Activated T-cell treated with anti-CD3 and anti-CD28 coated beads, Interleukin-2, amount 50 U/mL, for 24 hours (primary cell): ENCODE measurements at regions not wholly inside any gene's neighbourhood (a gene's known extent, or its start where the extent isn't known, plus 50 kb on each side); places are given as distances from the start of the nearest gene placed in this dataset.

ENCODE experiments used
- DNase-seq: peaks from one replicate; pipeline ENCODE4 v3.0.0-alpha.2; 2020
- H3K27ac Mint-ChIP-seq: 2 replicates; pipeline ENCODE4 v1.8.0; 2020; ENCODE audit warnings: mild to moderate bottlenecking, mixed read lengths
- H3K27me3 Mint-ChIP-seq: 2 replicates; pipeline ENCODE4 v1.8.0; 2020; ENCODE audit warnings: mixed read lengths
- H3K36me3 Mint-ChIP-seq: 2 replicates; pipeline ENCODE4 v1.8.0; 2020; ENCODE audit warnings: low read depth, mixed read lengths
- H3K4me1 Mint-ChIP-seq: 2 replicates; pipeline ENCODE4 v1.8.0; 2020; ENCODE audit warnings: low read depth, mixed read lengths
- H3K4me3 Mint-ChIP-seq: 2 replicates; pipeline ENCODE4 v1.8.0; 2020; ENCODE audit warnings: mild to moderate bottlenecking, moderate library complexity, mixed read lengths
- H3K9me3 Mint-ChIP-seq: 2 replicates; pipeline ENCODE4 v1.8.0; 2020; ENCODE audit warnings: mixed read lengths

DNA sequence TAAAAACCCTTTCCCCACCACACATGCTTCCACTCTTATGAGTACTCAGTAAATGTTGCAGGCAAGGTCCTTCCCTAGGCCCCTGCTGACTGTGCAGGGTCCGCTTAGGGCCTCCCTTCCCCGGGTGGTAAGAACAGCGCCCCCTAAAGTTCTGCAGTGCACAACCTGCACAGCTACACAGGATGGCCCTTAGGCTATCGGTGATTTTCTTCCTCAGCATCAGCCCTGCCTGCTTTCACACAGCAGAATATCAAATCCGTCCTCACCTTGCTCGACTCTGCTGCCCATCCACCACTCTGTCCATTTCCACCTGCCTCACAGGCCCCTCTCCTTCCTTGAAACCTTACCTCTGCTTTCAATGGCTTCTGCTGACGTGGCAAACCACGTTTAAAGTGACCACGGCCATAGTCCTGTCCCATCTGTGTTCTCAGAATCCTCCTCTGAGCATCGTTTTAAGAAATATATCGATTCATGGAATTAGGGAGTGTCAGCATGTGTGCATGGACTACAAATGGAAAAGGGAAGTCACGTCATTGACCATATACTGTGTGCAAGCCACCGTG, 51.4 kb upstream of the TMEM132E start:
- H3K4me1 Mint-ChIP-seq, result no peaks in the 10 kb centered on the region
- DNase-seq, result no peak
- no peaks in the 10 kb centered on the region for H3K36me3 Mint-ChIP-seq
- H3K27me3 Mint-ChIP-seq, result peaks cover 41% of the 10 kb centered on the region
- no peak overlapping the region for H3K27ac Mint-ChIP-seq
- H3K9me3 Mint-ChIP-seq, result no peaks in the 10 kb centered on the region
- H3K4me3 Mint-ChIP-seq, result no peak overlapping the region

DNA sequence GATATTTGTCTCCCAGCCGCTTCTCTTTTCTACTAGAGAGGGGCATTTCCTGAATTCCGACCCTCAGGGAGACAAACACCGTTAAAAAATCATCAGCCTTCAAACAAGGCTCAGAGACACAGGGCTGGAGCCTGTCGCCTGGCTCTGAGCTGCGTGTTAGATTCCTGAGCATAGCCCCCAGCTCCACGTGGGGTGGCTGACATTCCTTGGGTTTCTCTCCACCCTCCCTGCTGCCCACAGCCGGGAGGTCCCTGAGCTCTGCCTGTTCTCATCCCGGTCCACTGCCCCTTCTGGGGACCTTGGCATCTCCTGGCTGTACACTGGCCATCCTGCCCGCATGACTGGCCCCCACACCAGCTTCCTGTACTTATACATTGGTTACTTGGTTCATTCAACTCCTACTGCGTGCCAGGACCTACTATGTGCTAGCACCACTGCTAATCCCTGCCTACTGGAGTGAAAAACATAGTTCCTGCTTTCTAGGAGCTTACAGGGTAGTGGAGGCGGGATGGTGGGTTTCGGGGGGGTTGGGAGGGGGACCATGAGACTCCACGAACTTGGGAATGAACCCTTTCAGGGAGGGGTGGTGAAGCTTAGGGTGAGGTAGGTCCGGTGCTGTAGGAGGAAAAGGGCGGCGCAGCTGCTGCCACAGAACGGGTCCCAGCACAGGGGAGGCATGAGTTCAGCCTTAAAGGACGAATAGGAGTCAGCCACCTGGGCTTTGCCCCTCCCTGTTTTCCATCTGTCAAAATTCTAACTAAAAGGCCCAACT, 52.1 kb upstream of the TMEM132E start:
- Mint-ChIP-seq H3K27ac (no peak overlapping the region), H3K9me3 (no peaks in the 10 kb centered on the region), H3K4me1 (no peaks in the 10 kb centered on the region), H3K36me3 (no peaks in the 10 kb centered on the region), H3K4me3 (no peak overlapping the region), H3K27me3 (peaks cover 40% of the 10 kb centered on the region)
- DNase-seq, result no peak

DNA sequence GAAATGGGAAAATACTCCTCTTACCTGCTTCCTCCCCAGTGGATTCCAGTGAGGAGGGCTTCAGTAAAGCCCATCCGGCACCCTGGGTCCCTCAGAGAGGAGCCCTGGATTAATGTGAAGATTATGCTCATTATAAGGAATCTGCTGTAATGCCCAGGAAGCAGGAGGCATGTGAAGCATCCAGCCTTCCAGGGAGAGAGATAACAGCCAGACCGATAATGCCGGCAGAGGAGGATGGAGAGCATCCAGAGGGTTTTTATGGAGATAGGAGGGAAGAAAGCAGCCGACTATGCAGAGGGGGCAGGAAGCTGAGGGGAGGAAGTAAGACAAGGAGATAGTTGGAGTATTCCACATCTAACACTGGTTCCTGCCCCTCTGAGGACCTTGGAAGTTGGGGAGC, 53.7 kb upstream of the TMEM132E start:
- no peaks in the 10 kb centered on the region for H3K4me1 Mint-ChIP-seq
- H3K9me3 Mint-ChIP-seq, result no peaks in the 10 kb centered on the region
- no peaks in the 10 kb centered on the region for H3K36me3 Mint-ChIP-seq
- H3K4me3 Mint-ChIP-seq, result no peak overlapping the region
- DNase-seq, result no peak
- H3K27ac Mint-ChIP-seq, result no peak overlapping the region
- peaks cover 30% of the 10 kb centered on the region for H3K27me3 Mint-ChIP-seq

DNA sequence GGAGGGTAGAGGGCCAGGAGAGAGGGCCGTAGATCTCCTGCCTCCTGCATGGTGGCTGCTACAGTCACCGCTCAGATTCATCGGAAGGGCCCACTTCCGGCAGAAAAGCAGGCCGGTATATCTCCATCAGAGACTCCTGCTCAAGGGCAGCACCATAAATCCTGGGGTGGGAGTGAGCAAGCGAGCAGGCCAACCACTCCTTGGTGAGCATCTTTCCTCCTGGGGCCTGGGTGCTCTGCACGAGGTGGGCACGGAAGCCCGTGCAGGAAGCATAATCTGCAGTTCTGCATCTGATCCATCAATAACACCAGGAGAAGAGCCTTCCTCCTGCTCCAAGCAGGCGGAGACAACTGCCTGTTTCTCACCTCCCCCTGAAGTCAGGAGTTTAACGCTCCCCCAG, 57.4 kb upstream of the TMEM132E start:
- Mint-ChIP-seq H3K4me3 (no peak overlapping the region), H3K9me3 (no peaks in the 10 kb centered on the region), H3K4me1 (no peaks in the 10 kb centered on the region), H3K36me3 (no peaks in the 10 kb centered on the region), H3K27me3 (peaks cover 11% of the 10 kb centered on the region), H3K27ac (no peak overlapping the region)
- no peak for DNase-seq

DNA sequence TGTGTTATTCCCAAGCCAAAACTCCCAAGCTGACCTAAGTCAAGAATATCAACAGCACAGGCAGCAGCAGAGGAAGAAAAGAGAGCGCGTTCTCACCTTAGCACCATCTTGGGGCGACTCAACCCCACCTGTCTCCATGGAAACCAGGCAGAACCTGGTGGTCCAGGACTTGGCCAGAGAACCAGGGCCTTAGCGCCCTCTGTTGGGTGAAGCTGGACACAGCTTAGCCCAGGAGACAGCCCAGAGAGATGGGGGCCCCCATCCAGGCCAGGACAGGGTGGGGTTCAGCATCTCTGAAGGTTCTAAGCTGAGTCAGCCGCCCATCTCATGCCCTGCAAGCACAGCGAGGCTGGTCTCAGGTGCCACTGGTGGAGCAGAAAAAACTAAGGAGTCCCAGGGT, 60.1 kb upstream of the TMEM132E start:
- no peaks in the 10 kb centered on the region for H3K4me1 Mint-ChIP-seq
- H3K27me3 Mint-ChIP-seq, result peaks cover 19% of the 10 kb centered on the region
- H3K27ac Mint-ChIP-seq, result no peak overlapping the region
- no peaks in the 10 kb centered on the region for H3K36me3 Mint-ChIP-seq
- no peaks in the 10 kb centered on the region for H3K9me3 Mint-ChIP-seq
- no peak for DNase-seq
- H3K4me3 Mint-ChIP-seq, result no peak overlapping the region

DNA sequence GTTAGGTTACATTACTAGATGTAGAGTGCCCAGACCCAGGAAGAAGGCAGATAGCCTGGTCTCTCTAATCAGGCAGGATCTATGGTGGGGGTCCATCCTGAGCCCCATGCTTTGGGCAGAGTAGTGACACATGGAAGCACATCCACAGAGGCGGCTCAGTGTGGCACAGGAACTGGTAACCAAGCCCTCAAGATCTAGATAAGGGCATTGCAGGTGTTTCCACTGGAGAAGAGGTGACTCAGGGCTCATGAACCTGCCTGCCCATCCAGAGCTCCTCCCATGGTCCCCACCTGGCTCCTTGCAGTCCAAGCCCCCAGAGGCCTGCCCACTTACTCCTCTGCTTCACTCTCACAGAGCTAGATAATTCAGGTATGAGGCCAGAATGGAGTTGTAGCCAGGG, 62.0 kb upstream of the TMEM132E start:
- Mint-ChIP-seq H3K36me3 (no peaks in the 10 kb centered on the region), H3K9me3 (no peaks in the 10 kb centered on the region), H3K27me3 (peaks cover 21% of the 10 kb centered on the region), H3K4me3 (no peak overlapping the region), H3K27ac (no peak overlapping the region), H3K4me1 (no peaks in the 10 kb centered on the region)
- DNase-seq, result no peak

DNA sequence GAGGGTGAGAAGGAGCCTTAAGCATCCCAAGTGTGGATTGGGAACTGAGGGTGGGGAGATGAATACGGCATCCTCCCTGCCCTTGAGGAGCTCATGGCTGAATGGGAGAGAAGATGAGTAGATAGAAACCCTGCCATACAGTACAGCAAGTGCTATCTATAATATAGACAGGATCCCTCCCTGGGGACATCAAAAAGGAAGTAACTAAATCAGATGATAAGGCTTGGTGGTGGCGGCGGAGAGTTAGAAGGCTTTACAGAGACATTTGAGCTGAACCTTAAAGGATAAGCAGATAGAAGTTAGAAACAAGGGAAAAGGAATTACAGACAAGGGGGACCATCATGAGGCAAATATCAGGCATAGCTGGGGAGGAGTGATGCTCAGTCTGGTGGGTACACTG, 67.5 kb upstream of the TMEM132E start:
- DNase-seq, result no peak
- Mint-ChIP-seq H3K27ac (no peak overlapping the region), H3K36me3 (no peaks in the 10 kb centered on the region), H3K4me1 (no peaks in the 10 kb centered on the region), H3K9me3 (no peaks in the 10 kb centered on the region), H3K4me3 (no peak overlapping the region), H3K27me3 (peaks cover 55% of the 10 kb centered on the region)

DNA sequence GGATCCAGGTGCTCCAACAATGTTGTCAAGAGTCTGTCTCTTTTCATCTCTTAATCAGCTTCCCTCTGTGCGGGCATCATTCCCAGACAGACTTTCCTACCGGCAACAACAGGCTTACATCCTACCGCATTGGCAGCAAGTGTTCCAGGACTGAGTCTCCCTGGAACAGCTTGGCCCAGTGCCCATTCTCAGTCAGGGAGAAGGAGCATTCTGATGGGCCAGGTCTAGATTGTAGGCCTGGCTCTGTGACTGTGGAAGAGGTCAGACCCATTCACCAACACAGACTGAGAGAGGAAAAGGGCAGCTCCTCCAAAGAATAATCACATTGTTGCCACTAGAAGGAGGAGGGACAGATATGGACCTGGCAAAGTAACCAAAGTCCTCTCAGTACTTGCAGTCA, 68.1 kb upstream of the TMEM132E start:
- Mint-ChIP-seq H3K27me3 (peaks cover 60% of the 10 kb centered on the region), H3K36me3 (no peaks in the 10 kb centered on the region), H3K4me3 (no peak overlapping the region), H3K4me1 (no peaks in the 10 kb centered on the region), H3K9me3 (no peaks in the 10 kb centered on the region), H3K27ac (no peak overlapping the region)
- DNase-seq, result no peak

DNA sequence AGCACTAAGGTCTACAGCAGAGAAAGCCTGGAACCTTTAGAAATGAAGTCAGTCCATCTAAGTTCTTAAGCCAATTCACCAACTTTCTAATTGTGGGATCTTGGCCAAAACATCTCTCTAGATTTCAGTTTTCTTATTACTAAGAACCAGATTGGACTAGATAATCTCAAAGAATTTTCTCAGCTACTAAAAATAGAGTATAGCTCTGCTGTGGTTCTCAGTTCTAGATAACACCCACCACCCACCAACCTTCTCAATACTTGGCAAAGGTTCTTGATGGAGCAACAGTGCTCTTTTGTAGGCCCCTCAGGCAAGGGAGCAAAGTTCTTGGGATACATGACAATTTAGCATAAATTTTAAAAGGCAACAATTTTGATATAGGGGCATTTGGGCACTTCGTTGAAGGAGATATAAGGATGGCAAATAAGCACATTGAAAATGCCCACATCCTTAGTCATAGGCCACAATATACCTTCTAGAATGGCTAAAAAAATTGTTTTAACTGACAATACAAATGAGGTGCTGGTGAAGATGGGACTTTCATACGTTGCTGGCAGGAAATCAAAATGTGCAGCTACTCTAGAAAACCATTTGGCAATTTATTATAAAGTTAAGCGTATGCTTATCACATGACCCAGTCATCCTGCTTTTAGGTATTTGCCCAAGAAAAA, 74.4 kb upstream of the TMEM132E start:
- Mint-ChIP-seq H3K9me3 (no peaks in the 10 kb centered on the region), H3K27ac (no peak overlapping the region), H3K4me1 (peaks cover 14% of the 10 kb centered on the region), H3K36me3 (no peaks in the 10 kb centered on the region), H3K27me3 (peaks cover 55% of the 10 kb centered on the region), H3K4me3 (no peak overlapping the region)
- DNase-seq, result no peak

DNA sequence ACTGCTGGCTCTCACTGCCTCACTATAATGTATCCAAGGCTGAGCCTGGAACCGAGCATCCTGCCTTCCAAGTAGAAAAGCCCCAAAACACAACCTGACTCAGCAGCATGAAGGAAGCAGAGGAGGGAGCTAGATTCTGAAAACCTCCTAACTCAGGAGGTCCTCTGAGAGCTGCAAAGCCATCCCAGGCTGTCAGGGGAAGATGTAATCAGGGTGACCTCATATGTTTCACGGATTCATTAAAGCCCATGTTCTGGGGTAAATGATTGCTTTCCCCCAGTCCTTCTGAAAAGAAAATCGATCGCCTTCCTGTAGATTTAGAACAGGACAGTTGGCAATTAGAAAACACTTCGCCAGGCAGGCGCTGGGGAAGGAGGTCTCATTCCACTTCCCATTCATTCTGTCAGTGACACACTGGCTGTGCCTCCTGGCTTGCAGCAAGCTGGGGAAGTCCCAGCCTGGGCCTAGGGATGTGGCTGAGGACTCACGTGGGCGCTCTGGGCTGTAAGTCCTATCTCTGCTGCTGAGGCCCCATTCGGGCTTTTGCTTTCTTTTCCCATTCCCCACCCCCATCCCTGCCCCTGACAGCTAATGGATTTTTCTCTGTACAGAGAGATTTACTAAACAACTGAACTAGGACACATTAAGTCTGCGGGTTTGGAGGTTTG, 75.7 kb upstream of the TMEM132E start:
- Mint-ChIP-seq H3K9me3 (no peaks in the 10 kb centered on the region), H3K4me3 (no peak overlapping the region), H3K36me3 (no peaks in the 10 kb centered on the region), H3K27me3 (peaks cover 49% of the 10 kb centered on the region), H3K4me1 (peaks cover 14% of the 10 kb centered on the region), H3K27ac (no peak overlapping the region)
- DNase-seq, result no peak

DNA sequence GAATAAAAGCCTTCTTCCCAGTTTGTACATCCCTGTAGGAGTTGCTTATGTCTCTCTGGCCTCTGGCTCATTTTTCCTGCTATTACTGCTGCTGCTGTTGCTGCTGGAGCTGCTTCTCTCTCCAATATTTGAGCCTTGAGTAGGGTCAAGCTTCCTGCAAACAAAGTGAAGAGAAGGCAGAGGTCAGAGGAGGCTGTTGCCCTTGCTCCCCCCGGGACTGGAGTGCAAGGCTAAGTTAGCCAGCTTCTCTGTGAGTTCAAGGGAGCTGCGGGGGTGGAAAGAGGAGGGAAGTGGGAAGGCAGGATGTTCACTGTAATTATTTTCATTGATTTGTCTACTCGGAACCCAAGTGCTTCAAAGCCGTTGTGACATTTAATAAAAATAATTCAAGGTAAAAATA, 77.0 kb upstream of the TMEM132E start:
- no peaks in the 10 kb centered on the region for H3K9me3 Mint-ChIP-seq
- H3K27ac Mint-ChIP-seq, result no peak overlapping the region
- no peak overlapping the region for H3K4me3 Mint-ChIP-seq

DNA sequence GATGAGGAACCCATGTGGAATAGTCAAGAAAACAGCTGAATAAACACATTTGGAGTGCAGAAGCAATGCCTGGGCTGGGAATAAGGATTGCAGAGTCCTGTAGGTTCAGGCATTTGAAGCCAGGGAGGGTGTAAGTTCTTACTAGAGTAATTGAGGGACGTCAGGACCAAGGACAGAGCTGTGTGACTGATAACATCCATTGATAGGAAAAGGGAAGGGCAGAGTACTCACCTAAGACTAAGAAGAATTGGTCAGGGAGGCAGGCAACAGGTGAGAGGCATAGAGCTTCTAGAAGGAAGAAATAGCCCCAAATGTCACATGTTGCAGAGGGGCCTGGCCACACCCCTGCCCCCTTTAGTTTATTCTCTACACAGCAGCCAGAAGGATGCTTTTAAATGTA, 79.8 kb upstream of the TMEM132E start:
- DNase-seq, result no peak
- no peaks in the 10 kb centered on the region for H3K36me3 Mint-ChIP-seq
- H3K9me3 Mint-ChIP-seq, result no peaks in the 10 kb centered on the region
- H3K27me3 Mint-ChIP-seq, result peaks cover 24% of the 10 kb centered on the region
- H3K4me1 Mint-ChIP-seq, result peaks cover 5% of the 10 kb centered on the region
- no peak overlapping the region for H3K27ac Mint-ChIP-seq
- no peak overlapping the region for H3K4me3 Mint-ChIP-seq

More for the DNA sequence above, 77.0 kb upstream of the TMEM132E start:
- Mint-ChIP-seq H3K36me3 (no peaks in the 10 kb centered on the region), H3K27me3 (peaks cover 42% of the 10 kb centered on the region), H3K4me1 (peaks cover 14% of the 10 kb centered on the region)
- no peak for DNase-seq

DNA sequence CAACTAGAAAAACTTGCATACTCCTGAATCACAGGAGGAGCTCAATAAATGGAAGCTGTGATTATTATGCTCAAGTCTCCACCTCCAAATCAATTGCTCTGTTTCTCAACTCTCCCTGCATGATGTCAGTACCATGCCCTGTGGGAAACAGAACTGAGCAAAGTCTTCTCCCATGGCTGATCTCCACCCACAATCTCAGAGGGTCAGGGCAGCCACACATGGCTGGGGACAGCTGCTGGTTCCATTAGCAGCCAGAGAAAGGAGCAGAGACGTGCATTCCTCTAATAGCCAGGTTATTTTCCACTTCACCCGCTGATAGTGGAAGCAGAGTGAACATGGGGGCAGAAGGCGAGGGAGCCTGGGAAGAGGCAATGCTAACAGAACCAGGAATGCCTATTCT, 85.5 kb upstream of the TMEM132E start:
- H3K27me3 Mint-ChIP-seq, result peaks cover 29% of the 10 kb centered on the region
- no peak for DNase-seq
- H3K4me3 Mint-ChIP-seq, result no peak overlapping the region
- H3K27ac Mint-ChIP-seq, result no peak overlapping the region
- H3K9me3 Mint-ChIP-seq, result no peaks in the 10 kb centered on the region
- no peaks in the 10 kb centered on the region for H3K36me3 Mint-ChIP-seq
- H3K4me1 Mint-ChIP-seq, result no peaks in the 10 kb centered on the region

DNA sequence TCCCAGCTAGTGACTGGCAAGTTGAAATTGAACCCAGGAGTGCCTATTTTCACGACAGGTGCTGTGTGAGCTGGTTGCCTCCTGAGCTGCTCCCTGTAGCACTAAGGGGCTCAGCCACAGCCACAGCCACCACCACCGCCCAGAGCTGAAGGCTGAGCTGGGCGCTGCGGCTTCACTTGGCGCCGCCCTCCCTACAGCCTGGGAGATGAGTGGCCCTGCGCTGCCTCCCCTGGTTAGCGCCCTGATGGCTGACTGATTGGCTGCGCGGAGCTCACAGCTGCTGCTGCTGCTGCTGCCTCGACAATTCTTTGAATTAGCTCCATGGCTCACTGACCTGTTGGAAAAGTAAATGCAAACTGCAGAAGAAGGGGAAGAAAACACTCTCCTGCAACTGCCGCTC, 91.8 kb upstream of the TMEM132E start:
- Mint-ChIP-seq H3K9me3 (no peaks in the 10 kb centered on the region), H3K27ac (no peak overlapping the region), H3K36me3 (no peaks in the 10 kb centered on the region), H3K4me3 (no peak overlapping the region), H3K27me3 (peaks cover 61% of the 10 kb centered on the region), H3K4me1 (peaks cover 1% of the 10 kb centered on the region)
- no peak for DNase-seq

DNA sequence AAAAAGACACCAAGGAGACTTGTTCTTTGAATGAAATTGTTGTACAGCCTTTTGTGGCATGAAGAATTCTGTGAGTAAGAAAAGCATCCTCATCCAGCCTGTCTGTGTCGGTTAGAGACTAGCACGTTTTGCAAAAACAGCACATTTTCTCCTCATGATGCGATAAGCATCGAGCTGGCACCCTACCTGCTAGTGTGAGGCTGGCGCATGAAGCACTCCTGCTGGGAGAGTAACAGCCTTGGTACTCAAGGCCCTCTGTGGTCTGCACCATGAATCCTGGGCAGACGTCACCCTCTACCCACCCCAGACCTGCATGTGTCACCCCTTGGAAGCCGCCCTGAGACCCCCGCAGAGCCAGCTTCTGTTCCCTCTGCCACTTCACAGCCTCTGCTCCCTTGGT, 92.6 kb upstream of the TMEM132E start:
- DNase-seq, result no peak
- H3K4me1 Mint-ChIP-seq, result peaks cover 1% of the 10 kb centered on the region
- no peak overlapping the region for H3K27ac Mint-ChIP-seq
- no peaks in the 10 kb centered on the region for H3K36me3 Mint-ChIP-seq
- H3K9me3 Mint-ChIP-seq, result no peaks in the 10 kb centered on the region
- H3K27me3 Mint-ChIP-seq, result peaks cover 65% of the 10 kb centered on the region
- H3K4me3 Mint-ChIP-seq, result no peak overlapping the region
